ENCODE measurements at regions not wholly inside any gene's neighbourhood (a gene's known extent, or its start where the extent isn't known, plus 50 kb on each side); places are given as distances from the start of the nearest gene placed in this dataset.

- TF ChIP-seq CTCF (IDR thresholded peaks at IDR 0.05; ENCODE audit: insufficient read depth, low read length), result no peak
- TF ChIP-seq, protein P1, sequence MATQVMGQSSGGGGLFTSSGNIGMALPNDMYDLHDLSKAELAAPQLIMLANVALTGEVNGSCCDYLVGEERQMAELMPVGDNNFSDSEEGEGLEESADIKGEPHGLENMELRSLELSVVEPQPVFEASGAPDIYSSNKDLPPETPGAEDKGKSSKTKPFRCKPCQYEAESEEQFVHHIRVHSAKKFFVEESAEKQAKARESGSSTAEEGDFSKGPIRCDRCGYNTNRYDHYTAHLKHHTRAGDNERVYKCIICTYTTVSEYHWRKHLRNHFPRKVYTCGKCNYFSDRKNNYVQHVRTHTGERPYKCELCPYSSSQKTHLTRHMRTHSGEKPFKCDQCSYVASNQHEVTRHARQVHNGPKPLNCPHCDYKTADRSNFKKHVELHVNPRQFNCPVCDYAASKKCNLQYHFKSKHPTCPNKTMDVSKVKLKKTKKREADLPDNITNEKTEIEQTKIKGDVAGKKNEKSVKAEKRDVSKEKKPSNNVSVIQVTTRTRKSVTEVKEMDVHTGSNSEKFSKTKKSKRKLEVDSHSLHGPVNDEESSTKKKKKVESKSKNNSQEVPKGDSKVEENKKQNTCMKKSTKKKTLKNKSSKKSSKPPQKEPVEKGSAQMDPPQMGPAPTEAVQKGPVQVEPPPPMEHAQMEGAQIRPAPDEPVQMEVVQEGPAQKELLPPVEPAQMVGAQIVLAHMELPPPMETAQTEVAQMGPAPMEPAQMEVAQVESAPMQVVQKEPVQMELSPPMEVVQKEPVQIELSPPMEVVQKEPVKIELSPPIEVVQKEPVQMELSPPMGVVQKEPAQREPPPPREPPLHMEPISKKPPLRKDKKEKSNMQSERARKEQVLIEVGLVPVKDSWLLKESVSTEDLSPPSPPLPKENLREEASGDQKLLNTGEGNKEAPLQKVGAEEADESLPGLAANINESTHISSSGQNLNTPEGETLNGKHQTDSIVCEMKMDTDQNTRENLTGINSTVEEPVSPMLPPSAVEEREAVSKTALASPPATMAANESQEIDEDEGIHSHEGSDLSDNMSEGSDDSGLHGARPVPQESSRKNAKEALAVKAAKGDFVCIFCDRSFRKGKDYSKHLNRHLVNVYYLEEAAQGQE (IDR thresholded peaks at IDR 0.05; ENCODE audit: insufficient replicate concordance, low read depth), result no peak
- TF ChIP-seq POLR2AphosphoS5 (IDR thresholded peaks at IDR 0.05; ENCODE audit: low read depth), result no peak
- TF ChIP-seq SPI1 (IDR thresholded peaks at IDR 0.05; ENCODE audit: borderline replicate concordance, low read depth), result no peak
- TF ChIP-seq GABPA (IDR thresholded peaks at IDR 0.05; ENCODE audit: low read depth), result no peak
Measured at GRCh38 chr2:142259356-142259755, 128.5 kb upstream of the LRP1B start.

All from HL-60 (cell line).